ENCODE measurements at regions not wholly inside any gene's neighbourhood (a gene's known extent, or its start where the extent isn't known, plus 50 kb on each side); places are given as distances from the start of the nearest gene placed in this dataset.

- TF ChIP-seq CTCF (IDR thresholded peaks at IDR 0.05; ENCODE audit: low read depth, low read length, missing control alignments) = no peak
- DNase-seq (ENCODE audit: extremely low read depth, low read depth) = no peak
- H3K4me3 ChIP-seq (replicated peaks; ENCODE audit: low read depth, low read length) = no peak overlapping the region
These were observed 1001.7 kb downstream of the PCDH17 start for GRCh38 chr13:58633226-58633625.

GRCh38 chr13:58655086-58655485, 1023.5 kb downstream of the PCDH17 start:
- no peak overlapping the region for H3K4me3 ChIP-seq (replicated peaks; ENCODE audit: low read depth, low read length)
- TF ChIP-seq CTCF (IDR thresholded peaks at IDR 0.05; ENCODE audit: low read depth, low read length, missing control alignments) = no peak
- no peak for DNase-seq (ENCODE audit: extremely low read depth, low read depth)

DNA sequence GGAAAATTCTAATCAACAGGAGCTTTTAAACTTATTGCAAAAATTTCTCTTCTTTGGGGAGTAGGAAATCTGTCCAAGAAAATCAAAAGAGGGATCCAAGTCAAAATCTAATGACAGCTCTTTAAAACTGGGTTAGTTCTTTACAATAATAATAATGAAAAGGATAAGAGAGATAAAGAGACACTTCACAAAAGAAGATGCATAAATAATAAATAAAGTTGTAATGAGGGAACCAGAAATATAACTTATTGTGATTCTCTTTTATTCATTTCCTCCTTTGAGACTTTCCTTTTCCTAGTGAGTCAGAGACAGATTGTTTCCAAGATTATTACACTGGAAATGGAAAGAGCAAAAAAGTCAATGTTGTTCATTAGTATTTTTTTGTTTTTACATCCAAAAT, 1029.3 kb downstream of the PCDH17 start:
- DNase-seq (ENCODE audit: extremely low read depth, low read depth) = no peak
- H3K4me3 ChIP-seq (replicated peaks; ENCODE audit: low read depth, low read length) = no peak overlapping the region
- TF ChIP-seq CTCF (IDR thresholded peaks at IDR 0.05; ENCODE audit: low read depth, low read length, missing control alignments) = no peak

- DNase-seq (ENCODE audit: extremely low read depth, low read depth) = no peak
- no peak overlapping the region for H3K4me3 ChIP-seq (replicated peaks; ENCODE audit: low read depth, low read length)
- TF ChIP-seq CTCF (IDR thresholded peaks at IDR 0.05; ENCODE audit: low read depth, low read length, missing control alignments) = no peak
These were observed 1034.8 kb downstream of the PCDH17 start for GRCh38 chr13:58666331-58666730.

GRCh38 chr13:58667096-58667495, 1035.6 kb downstream of the PCDH17 start:
- H3K4me3 ChIP-seq (replicated peaks; ENCODE audit: low read depth, low read length) = no peak overlapping the region
- TF ChIP-seq CTCF (IDR thresholded peaks at IDR 0.05; ENCODE audit: low read depth, low read length, missing control alignments) = no peak
- no peak for DNase-seq (ENCODE audit: extremely low read depth, low read depth)

DNA sequence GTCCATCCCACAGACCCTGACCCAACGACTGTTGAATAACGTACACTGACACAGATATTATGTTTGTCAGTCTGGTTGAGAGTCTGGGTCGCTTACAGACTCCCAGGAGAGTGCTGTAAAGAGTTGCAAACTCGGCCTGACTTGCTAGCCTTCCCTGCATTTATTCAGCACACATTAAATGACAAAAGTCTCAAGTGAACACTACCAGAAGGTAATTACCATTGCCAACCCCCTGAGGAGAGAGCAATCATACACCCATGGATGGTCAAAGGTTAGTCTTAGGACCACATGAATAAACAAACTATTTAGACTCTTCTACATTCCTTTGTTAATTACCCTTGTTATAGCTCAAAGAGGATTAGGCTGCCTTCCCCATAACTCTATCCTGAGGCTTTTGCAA, 1048.6 kb downstream of the PCDH17 start:
- no peak for TF ChIP-seq CTCF (IDR thresholded peaks at IDR 0.05; ENCODE audit: low read depth, low read length, missing control alignments)
- DNase-seq (ENCODE audit: extremely low read depth, low read depth) = no peak
- H3K4me3 ChIP-seq (replicated peaks; ENCODE audit: low read depth, low read length) = no peak overlapping the region

DNA sequence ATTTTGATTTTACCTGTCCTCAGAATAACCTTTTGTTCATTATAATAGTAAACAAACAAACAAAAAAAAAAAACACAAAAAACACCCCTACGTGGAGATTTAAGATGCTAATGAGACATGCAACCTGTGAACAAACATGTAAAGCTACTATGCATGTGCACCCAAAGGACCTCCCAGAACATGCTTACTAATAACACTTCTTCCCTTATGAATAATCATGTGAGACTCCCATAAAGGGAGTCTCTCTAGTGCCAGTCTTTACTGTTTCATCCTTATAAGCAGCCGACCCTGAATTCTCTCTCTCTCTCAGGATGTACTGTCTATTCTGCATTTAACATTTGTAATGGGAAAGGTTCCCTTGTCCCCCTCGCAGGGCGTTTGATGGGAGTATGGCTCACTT, 1051.1 kb downstream of the PCDH17 start:
- DNase-seq (ENCODE audit: extremely low read depth, low read depth) = no peak
- no peak for TF ChIP-seq CTCF (IDR thresholded peaks at IDR 0.05; ENCODE audit: low read depth, low read length, missing control alignments)
- H3K4me3 ChIP-seq (replicated peaks; ENCODE audit: low read depth, low read length) = no peak overlapping the region
